NCI-H1417 treated with DMSO at 0.1 percent for 48 hours (cell line): ENCODE measurements at regions not wholly inside any gene's neighbourhood (a gene's known extent, or its start where the extent isn't known, plus 50 kb on each side); places are given as distances from the start of the nearest gene placed in this dataset.
A peak's percentile ranks its signal among the peaks of the same experiment; 100 is the strongest.

Experiments
- DNase-seq: peaks from one replicate; lab custom pipeline; 2025; lab: John Stamatoyannopoulos, UW

GRCh38 chr20:12659942-12660341 lies 348.8 kb upstream of the SPTLC3 start:
- DNase-seq: no peak

- DNase-seq: no peak
These were observed 347.9 kb upstream of the SPTLC3 start for GRCh38 chr20:12660918-12661317.

GRCh38 chr20:12670301-12670700 lies 338.5 kb upstream of the SPTLC3 start:
- DNase-seq: no peak

- no peak for DNase-seq
These were observed 335.4 kb upstream of the SPTLC3 start for GRCh38 chr20:12673352-12673751.

GRCh38 chr20:12677925-12678324 lies 330.8 kb upstream of the SPTLC3 start:
- no peak for DNase-seq

- no peak for DNase-seq
These were observed 329.3 kb upstream of the SPTLC3 start for GRCh38 chr20:12679447-12679846.

GRCh38 chr20:12682613-12683012 lies 326.2 kb upstream of the SPTLC3 start:
- no peak for DNase-seq

- DNase-seq: no peak
These were observed 321.3 kb upstream of the SPTLC3 start for GRCh38 chr20:12687476-12687875.

GRCh38 chr20:12695937-12696336 lies 312.8 kb upstream of the SPTLC3 start:
- DNase-seq: no peak

- DNase-seq: no peak
These were observed 310.0 kb upstream of the SPTLC3 start for GRCh38 chr20:12698817-12699216.

GRCh38 chr20:12699374-12700228 lies 309.2 kb upstream of the SPTLC3 start:
- DNase-seq: peak; percentile 33

- DNase-seq: no peak
These were observed 308.1 kb upstream of the SPTLC3 start for GRCh38 chr20:12700701-12701100.

GRCh38 chr20:12702312-12702711 lies 306.5 kb upstream of the SPTLC3 start:
- DNase-seq: no peak

- DNase-seq: no peak
These were observed 293.4 kb upstream of the SPTLC3 start for GRCh38 chr20:12715371-12715770.

- DNase-seq: no peak
These were observed 292.6 kb upstream of the SPTLC3 start for GRCh38 chr20:12715991-12716680.

- DNase-seq: no peak
These were observed 291.7 kb upstream of the SPTLC3 start for GRCh38 chr20:12717061-12717460.

GRCh38 chr20:12718619-12719018 lies 290.2 kb upstream of the SPTLC3 start:
- DNase-seq: no peak

GRCh38 chr20:12721636-12722035 lies 287.1 kb upstream of the SPTLC3 start:
- DNase-seq: no peak

GRCh38 chr20:12722091-12722490 lies 286.7 kb upstream of the SPTLC3 start:
- no peak for DNase-seq

GRCh38 chr20:12723811-12724210 lies 285.0 kb upstream of the SPTLC3 start:
- no peak for DNase-seq

GRCh38 chr20:12728782-12729181 lies 280.0 kb upstream of the SPTLC3 start:
- no peak for DNase-seq

GRCh38 chr20:12729326-12729725 lies 279.4 kb upstream of the SPTLC3 start:
- no peak for DNase-seq

- no peak for DNase-seq
These were observed 275.0 kb upstream of the SPTLC3 start for GRCh38 chr20:12733811-12734210.
